ENCODE measurements at regions not wholly inside any gene's neighbourhood (a gene's known extent, or its start where the extent isn't known, plus 50 kb on each side); places are given as distances from the start of the nearest gene placed in this dataset.
"Not testable (repeated sequence)": the region's sequence is repeated elsewhere in the genome, so short reads cannot be mapped to it uniquely, and the experiment has no call there.

GRCh38 chr2:58709274-58709673 is 468.1 kb upstream of the FANCL start:
- TF ChIP-seq, protein P1, sequence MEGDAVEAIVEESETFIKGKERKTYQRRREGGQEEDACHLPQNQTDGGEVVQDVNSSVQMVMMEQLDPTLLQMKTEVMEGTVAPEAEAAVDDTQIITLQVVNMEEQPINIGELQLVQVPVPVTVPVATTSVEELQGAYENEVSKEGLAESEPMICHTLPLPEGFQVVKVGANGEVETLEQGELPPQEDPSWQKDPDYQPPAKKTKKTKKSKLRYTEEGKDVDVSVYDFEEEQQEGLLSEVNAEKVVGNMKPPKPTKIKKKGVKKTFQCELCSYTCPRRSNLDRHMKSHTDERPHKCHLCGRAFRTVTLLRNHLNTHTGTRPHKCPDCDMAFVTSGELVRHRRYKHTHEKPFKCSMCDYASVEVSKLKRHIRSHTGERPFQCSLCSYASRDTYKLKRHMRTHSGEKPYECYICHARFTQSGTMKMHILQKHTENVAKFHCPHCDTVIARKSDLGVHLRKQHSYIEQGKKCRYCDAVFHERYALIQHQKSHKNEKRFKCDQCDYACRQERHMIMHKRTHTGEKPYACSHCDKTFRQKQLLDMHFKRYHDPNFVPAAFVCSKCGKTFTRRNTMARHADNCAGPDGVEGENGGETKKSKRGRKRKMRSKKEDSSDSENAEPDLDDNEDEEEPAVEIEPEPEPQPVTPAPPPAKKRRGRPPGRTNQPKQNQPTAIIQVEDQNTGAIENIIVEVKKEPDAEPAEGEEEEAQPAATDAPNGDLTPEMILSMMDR (IDR thresholded peaks at IDR 0.05; ENCODE audit: control insufficient read depth, extremely low read depth, insufficient read depth) = no peak
- DNase-seq (ENCODE audit: low read depth) = no peak
- no peak overlapping the region for H3K4me3 ChIP-seq (ENCODE audit: low read depth, low read length)

DNA sequence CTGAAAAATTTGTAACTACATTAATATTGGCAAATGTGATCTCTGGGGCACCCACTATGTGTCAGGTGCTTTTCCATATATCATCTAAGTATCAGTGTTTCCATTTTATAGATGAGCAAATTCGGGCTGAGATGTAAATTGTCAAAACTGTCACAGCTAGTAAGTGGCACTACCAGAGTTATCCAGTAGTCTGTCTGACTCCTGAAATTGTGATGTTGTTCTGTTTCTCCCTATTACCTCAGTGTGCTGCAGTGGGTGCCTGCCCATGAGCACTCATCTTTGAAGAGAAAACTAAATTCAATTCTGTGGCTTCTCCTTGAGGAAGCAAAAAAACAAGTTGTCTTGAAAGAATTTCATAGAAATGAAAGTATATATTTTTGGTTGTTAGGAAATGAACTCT is 467.4 kb upstream of the FANCL start:
- DNase-seq (ENCODE audit: low read depth) = no peak
- TF ChIP-seq, protein P1 (IDR thresholded peaks at IDR 0.05; ENCODE audit: control insufficient read depth, extremely low read depth, insufficient read depth) = no peak

GRCh38 chr2:58702302-58702885 is 461.3 kb upstream of the FANCL start:
- TF ChIP-seq, protein P1 (IDR thresholded peaks at IDR 0.05; ENCODE audit: control insufficient read depth, extremely low read depth, insufficient read depth) = no peak
- H3K4me3 ChIP-seq (ENCODE audit: low read depth, low read length) = no peak overlapping the region
- DNase-seq (ENCODE audit: low read depth) = no peak

More for the DNA sequence above, 467.4 kb upstream of the FANCL start:
- no peak overlapping the region for H3K4me3 ChIP-seq (ENCODE audit: low read depth, low read length)

- TF ChIP-seq, protein P1 (IDR thresholded peaks at IDR 0.05; ENCODE audit: control insufficient read depth, extremely low read depth, insufficient read depth) = no peak
- DNase-seq (ENCODE audit: low read depth) = no peak
- no peak overlapping the region for H3K4me3 ChIP-seq (ENCODE audit: low read depth, low read length)
Measured at GRCh38 chr2:58701688-58702301, 460.7 kb upstream of the FANCL start.

DNA sequence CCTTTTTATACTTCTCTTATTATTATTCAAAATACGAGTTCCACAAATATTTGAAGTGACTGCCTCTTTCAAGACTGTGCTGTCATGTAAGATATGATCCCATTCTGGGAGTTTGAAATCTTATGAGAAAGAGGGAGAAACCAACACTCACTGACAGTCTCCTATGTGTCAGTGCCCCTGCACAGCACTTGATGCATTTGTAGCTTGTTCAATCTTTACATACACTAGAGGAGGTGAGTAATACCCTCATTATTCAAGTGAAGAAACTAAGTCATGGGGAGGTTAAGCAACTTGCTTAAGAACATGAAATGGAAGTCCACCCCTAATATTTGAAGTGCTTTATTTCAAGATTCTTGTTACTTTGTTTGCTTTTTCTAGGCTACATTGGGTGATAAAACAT is 459.5 kb upstream of the FANCL start:
- TF ChIP-seq, protein P1 (IDR thresholded peaks at IDR 0.05; ENCODE audit: control insufficient read depth, extremely low read depth, insufficient read depth) = no peak
- DNase-seq (ENCODE audit: low read depth) = no peak
- H3K4me3 ChIP-seq (ENCODE audit: low read depth, low read length) = no peak overlapping the region

DNA sequence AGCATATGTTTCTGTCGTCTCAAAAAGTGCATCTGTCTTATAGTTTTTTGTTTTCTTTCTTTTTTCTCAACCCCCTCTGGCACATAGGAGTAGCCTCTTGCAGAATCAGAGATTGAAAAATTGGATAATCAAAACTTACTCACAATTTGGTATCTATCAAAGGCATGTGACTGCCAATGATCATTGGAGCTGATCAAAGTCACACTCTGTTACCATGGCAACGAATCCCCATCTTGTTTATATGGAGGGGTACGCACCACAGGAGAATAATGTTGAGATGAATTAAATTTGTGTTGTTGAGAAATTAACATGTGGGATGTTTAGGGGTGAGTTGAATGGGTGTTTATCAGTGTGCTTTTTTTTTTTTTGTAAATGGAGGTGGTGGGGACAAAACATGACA is 458.3 kb upstream of the FANCL start:
- H3K4me3 ChIP-seq (ENCODE audit: low read depth, low read length) = no peak overlapping the region
- DNase-seq (ENCODE audit: low read depth) = no peak
- TF ChIP-seq, protein P1 (IDR thresholded peaks at IDR 0.05; ENCODE audit: control insufficient read depth, extremely low read depth, insufficient read depth) = no peak

DNA sequence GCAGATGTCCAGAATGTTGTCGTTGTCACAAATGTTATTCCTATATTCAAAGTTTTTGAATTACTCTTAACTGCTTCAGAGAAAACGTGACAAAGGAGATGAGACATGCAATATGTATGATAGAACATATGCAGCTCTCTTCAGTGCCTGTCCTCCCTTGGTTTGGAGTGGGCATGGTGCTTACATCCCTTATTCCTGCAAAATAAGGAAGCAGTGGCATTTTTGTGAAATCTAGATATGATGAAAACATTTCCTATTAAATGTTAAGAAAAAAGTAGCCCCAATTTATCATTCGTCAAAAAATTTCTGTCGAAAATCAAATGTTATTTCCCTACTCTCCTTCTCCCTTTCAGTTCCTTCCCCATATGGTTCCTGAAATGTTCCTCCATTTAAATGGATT is 457.5 kb upstream of the FANCL start:
- DNase-seq (ENCODE audit: low read depth) = no peak

DNA sequence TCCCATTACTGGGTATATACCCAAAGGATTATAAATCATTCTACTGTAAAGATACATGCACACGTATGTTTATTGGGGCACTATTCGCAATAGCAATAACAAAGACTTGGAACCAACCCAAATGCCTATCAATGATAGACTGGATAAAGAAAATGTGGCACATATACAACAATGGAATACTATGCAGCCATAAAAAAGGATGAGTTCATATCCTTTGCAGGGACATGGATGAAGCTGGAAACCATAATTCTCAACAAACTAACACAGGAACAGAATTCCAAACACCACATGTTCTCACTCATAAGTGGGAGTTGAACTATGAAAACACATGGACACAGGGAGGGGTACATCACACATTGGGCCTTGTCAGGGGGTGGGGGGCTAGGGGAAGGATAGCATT is 453.0 kb upstream of the FANCL start:
- not testable (repeated sequence) for DNase-seq (ENCODE audit: low read depth); H3K4me3 ChIP-seq (ENCODE audit: low read depth, low read length)

More for the DNA sequence above, 457.5 kb upstream of the FANCL start:
- TF ChIP-seq, protein P1 (IDR thresholded peaks at IDR 0.05; ENCODE audit: control insufficient read depth, extremely low read depth, insufficient read depth) = no peak
- H3K4me3 ChIP-seq (ENCODE audit: low read depth, low read length) = no peak overlapping the region

DNA sequence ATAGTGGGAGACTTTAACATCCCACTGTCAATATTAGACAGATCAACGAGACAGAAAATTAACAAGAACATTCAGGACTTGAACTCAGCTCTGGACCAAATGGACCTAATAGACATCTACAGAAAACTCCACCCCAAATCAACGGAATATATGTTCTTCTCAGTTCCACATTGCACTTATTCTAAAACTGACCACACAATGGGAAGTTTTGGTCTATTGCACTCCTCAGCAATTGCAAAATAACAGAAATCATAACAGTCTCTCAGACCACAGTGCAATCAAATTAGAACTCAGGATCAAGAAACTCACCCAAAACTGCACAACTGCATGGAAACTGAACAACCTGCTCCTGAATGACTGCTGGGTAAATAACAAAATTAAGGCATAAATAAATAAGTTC is 449.9 kb upstream of the FANCL start:
- not testable (repeated sequence) for H3K4me3 ChIP-seq (ENCODE audit: low read depth, low read length); DNase-seq (ENCODE audit: low read depth)
